HEK293T (cell line): ENCODE measurements at regions not wholly inside any gene's neighbourhood (a gene's known extent, or its start where the extent isn't known, plus 50 kb on each side); places are given as distances from the start of the nearest gene placed in this dataset.

Experiments
- CTCF ChIA-PET: fragments of 350-600 bp; formaldehyde crosslinking; extraction: SDS; loops from one replicate; lab custom pipeline; 2021; ENCODE audit warnings: antibody characterized with exemption, inconsistent platforms; lab: Yijun Ruan, JAX
- POLR2A ChIA-PET: fragments of 350-600 bp; formaldehyde crosslinking; extraction: SDS; loops from one replicate; lab custom pipeline; 2020; ENCODE audit warnings: antibody characterized with exemption, inconsistent platforms; lab: Yijun Ruan, JAX
- DNase-seq: peaks from one replicate; pipeline ENCODE4 v3.0.0; 2012; ENCODE audit warnings: mixed read lengths; ENCODE audit errors: extremely low spot score
- ARNT ChIP-seq: fragments of 450-650 bp; IDR thresholded peaks from 2 replicates; pipeline ENCODE4 v1.6.1; 2017; ENCODE audit warnings: mild to moderate bottlenecking
- CTBP1 ChIP-seq: fragments of 450-650 bp; IDR thresholded peaks from 2 replicates; pipeline ENCODE4 v1.6.1; 2016; ENCODE audit warnings: borderline replicate concordance
- ELF4 ChIP-seq: fragments of 450-650 bp; IDR thresholded peaks from 2 replicates; pipeline ENCODE4 v1.6.1; 2017; ENCODE audit warnings: antibody characterized with exemption
- FOXA1 ChIP-seq: fragments of 450-650 bp; IDR thresholded peaks from 2 replicates; pipeline ENCODE4 v1.6.1; 2016; ENCODE audit warnings: mild to moderate bottlenecking
- FOXK2 ChIP-seq: fragments of 450-650 bp; IDR thresholded peaks from 2 replicates; pipeline ENCODE4 v1.6.1; 2016; ENCODE audit warnings: mild to moderate bottlenecking
- FOXM1 ChIP-seq: fragments of 450-650 bp; IDR thresholded peaks from 2 replicates; pipeline ENCODE4 v1.6.1; 2017; ENCODE audit warnings: mild to moderate bottlenecking, borderline replicate concordance
- HDGF ChIP-seq: fragments of 450-650 bp; IDR thresholded peaks from 2 replicates; pipeline ENCODE4 v1.6.1; 2017; ENCODE audit warnings: antibody characterized with exemption, borderline replicate concordance
- L3MBTL2 ChIP-seq: fragments of 450-650 bp; conservative IDR thresholded peaks from 2 replicates; pipeline ENCODE4 v1.6.1; 2016; ENCODE audit warnings: mild to moderate bottlenecking
- LEF1 ChIP-seq: fragments of 450-650 bp; IDR thresholded peaks from 2 replicates; pipeline ENCODE4 v1.6.1; 2017; ENCODE audit warnings: mild to moderate bottlenecking, borderline replicate concordance
- NFRKB ChIP-seq: fragments of 450-650 bp; IDR thresholded peaks from 2 replicates; pipeline ENCODE4 v1.6.1; 2016; ENCODE audit warnings: mild to moderate bottlenecking, moderate library complexity
- PKNOX1 ChIP-seq: fragments of 450-650 bp; IDR thresholded peaks from 2 replicates; pipeline ENCODE4 v1.6.1; 2016
- SP1 ChIP-seq: fragments of 450-650 bp; IDR thresholded peaks from 2 replicates; pipeline ENCODE4 v1.6.1; 2017
- SUZ12 ChIP-seq: fragments of 450-650 bp; IDR thresholded peaks from 2 replicates; pipeline ENCODE4 v1.6.1; 2016; ENCODE audit warnings: mild to moderate bottlenecking
- TARDBP ChIP-seq: fragments of 450-650 bp; IDR thresholded peaks from 2 replicates; pipeline ENCODE4 v1.6.1; 2016
- ZNF384 ChIP-seq: fragments of 450-650 bp; IDR thresholded peaks from 2 replicates; pipeline ENCODE4 v1.6.1; 2016

GRCh38 chr20:60410618-60411264 lies 452.5 kb downstream of the CDH26 start:
- ChIA-PET CTCF (no interaction called here), POLR2A (no interaction called here)
- no peak for DNase-seq
- TF ChIP-seq ZNF384 (no peak), PKNOX1 (no peak), ELF4 (no peak), SUZ12 (no peak), NFRKB (no peak), FOXM1 (no peak), CTBP1 (no peak), HDGF (no peak), SP1 (no peak)

DNA sequence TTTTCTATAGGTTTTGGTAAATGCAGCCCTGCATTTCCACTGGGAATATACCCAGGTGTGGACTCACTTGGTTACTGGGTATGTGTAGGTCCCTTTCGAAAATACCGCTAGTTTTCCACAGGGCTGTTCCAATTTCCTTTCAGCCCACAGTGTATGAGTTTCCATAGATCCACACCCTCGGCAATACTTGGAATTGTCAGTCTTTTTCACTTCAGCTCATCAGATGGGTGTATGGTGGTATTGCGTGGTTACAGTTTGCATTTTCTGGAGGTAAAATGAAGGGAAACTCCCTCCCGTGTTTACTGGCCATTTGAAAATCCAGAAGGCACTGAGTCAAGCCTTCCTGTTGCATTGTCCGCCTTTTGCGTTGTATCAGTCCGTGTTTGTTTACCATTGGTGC lies 453.6 kb downstream of the CDH26 start:
- TF ChIP-seq PKNOX1 (no peak), HDGF (no peak)
- CTCF ChIA-PET: no interaction called here
- POLR2A ChIA-PET: no interaction called here
- DNase-seq: no peak

DNA sequence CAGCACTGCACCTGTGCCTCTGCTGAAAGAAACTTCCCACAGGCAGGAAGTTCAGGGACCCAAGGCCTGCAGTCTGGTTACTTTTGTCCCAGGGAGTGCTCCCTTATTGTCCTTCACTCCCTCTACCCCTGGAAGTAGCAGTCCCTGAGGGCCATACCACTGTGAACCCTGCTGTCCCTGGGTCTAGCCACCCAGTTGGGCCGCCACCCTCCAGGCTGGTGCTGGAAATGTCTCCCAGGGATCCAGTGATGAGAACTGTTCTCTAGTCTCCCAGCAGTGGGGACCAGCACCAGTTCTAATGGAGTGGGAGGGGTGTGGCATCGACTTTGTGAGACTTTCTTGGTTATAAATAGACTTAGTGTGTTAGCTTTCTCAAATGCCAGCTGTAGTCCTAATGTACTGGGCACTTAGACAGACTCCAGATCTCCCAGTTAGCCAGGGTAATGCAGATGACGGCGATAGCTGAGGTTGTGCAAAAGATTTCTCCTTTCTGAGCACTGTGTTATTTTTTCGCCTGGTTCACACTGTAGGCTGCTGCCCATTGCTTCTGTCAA lies 462.5 kb downstream of the CDH26 start:
- DNase-seq: no peak
- ChIA-PET CTCF (no interaction called here), POLR2A (no interaction called here)
- TF ChIP-seq NFRKB (no peak), FOXK2 (no peak), FOXA1 (no peak), ZNF384 (no peak), CTBP1 (no peak), LEF1 (no peak), TARDBP (no peak), L3MBTL2 (no peak), HDGF (no peak), ELF4 (no peak), FOXM1 (no peak), PKNOX1 (no peak), SUZ12 (no peak)

- ChIA-PET CTCF (no interaction called here), POLR2A (no interaction called here)
- no peak for TF ChIP-seq SUZ12
- TF ChIP-seq TARDBP: no peak
- DNase-seq: no peak
These were observed 464.6 kb downstream of the CDH26 start for GRCh38 chr20:60422848-60423247.

DNA sequence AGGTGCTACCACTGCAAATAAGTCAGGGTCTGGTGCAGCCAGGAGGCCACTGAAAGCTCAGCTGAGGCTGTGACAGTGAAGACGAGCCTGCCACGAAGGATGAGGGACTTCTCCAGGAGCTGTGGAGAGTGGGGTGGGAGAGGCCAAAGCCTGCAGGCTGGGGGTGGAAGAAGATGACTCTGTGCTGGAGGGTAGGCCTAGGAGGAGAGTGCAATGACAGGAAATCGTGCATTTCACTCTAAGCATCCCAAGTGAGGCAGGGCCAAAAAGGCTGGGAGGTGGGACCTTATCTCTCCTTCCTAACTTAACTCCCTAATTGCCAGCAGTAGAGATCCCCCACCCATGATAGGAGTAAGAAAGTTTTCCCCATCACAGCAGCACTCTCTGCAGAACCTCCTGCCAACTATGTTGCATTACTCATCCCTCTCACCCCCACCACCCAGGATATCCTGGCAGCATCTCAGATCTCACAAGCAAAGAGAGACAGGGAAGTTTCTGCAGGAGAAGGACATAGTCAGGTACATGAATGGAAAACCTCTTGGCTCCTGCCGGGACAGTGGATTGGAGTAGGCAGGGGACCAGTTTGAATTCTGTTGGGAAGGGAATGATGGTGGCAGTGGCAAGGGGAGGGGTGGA lies 466.2 kb downstream of the CDH26 start:
- TF ChIP-seq L3MBTL2: no peak
- TF ChIP-seq TARDBP: no peak
- TF ChIP-seq ARNT: no peak
- no peak for DNase-seq
- CTCF ChIA-PET: no interaction called here
- POLR2A ChIA-PET: no interaction called here

GRCh38 chr20:60427516-60427915 lies 469.3 kb downstream of the CDH26 start:
- POLR2A ChIA-PET: no interaction called here
- CTCF ChIA-PET: interaction anchor here (0.6 kb wide), 1 partner anchor 785 kb away, joined by 8 read pairs; no protein-coding TSS in a partner anchor
- no peak for TF ChIP-seq HDGF
- no peak for TF ChIP-seq SP1
- no peak for TF ChIP-seq ARNT
- no peak for TF ChIP-seq CTBP1
- TF ChIP-seq LEF1: no peak
- no peak for TF ChIP-seq FOXK2
- no peak for TF ChIP-seq FOXM1
- no peak for TF ChIP-seq PKNOX1
- no peak for TF ChIP-seq ZNF384
- no peak for TF ChIP-seq ELF4
- TF ChIP-seq L3MBTL2: no peak
- no peak for DNase-seq
